Muscle of back (tissue), 3 donors: ENCODE measurements at regions not wholly inside any gene's neighbourhood (a gene's known extent, or its start where the extent isn't known, plus 50 kb on each side); places are given as distances from the start of the nearest gene placed in this dataset.

ENCODE experiments used
- DNase-seq, 3 donors: peaks; one replicate each; pipeline versions ENCODE4 v3.0.0 to v3.0.0-alpha.2; 2013

- peak in 2 of 3 donors; percentile 80 to 88 for DNase-seq
Measured at GRCh38 chr20:59403261-59403961, 103.0 kb downstream of the EDN3 start.

GRCh38 chr20:59403962-59404314, 103.5 kb downstream of the EDN3 start:
- no peak for DNase-seq

GRCh38 chr20:59404749-59405148, 104.3 kb downstream of the EDN3 start:
- DNase-seq: no peak

GRCh38 chr20:59405226-59406200, 105.1 kb downstream of the EDN3 start:
- DNase-seq: peak in 1 of 3 donors; percentile 85

- peak in 1 of 3 donors; percentile 75 for DNase-seq
Measured at GRCh38 chr20:59406446-59406845, 106.0 kb downstream of the EDN3 start.

- DNase-seq: peak in 1 of 3 donors; percentile 48
Measured at GRCh38 chr20:59411170-59411569, 110.8 kb downstream of the EDN3 start.

GRCh38 chr20:59411589-59411988, 111.2 kb downstream of the EDN3 start:
- DNase-seq: no peak

GRCh38 chr20:59412181-59412580, 111.8 kb downstream of the EDN3 start:
- DNase-seq: peak in 1 of 3 donors; percentile 72

GRCh38 chr20:59412875-59413284, 112.5 kb downstream of the EDN3 start:
- peak in 1 of 3 donors; percentile 35 for DNase-seq

GRCh38 chr20:59413326-59413865, 113.0 kb downstream of the EDN3 start:
- DNase-seq: no peak

GRCh38 chr20:59414936-59415623, 114.7 kb downstream of the EDN3 start:
- DNase-seq: peak in 1 of 3 donors; percentile 30

GRCh38 chr20:59416916-59417315, 116.5 kb downstream of the EDN3 start:
- no peak for DNase-seq

GRCh38 chr20:59421089-59421488, 120.7 kb downstream of the EDN3 start:
- no peak for DNase-seq

- no peak for DNase-seq
Measured at GRCh38 chr20:59421920-59422637, 121.7 kb downstream of the EDN3 start.

- peak in 1 of 3 donors; percentile 79 for DNase-seq
Measured at GRCh38 chr20:59422872-59423544, 122.6 kb downstream of the EDN3 start.

- no peak for DNase-seq
Measured at GRCh38 chr20:59424976-59425375, 124.6 kb downstream of the EDN3 start.

GRCh38 chr20:59425572-59425971, 125.2 kb downstream of the EDN3 start:
- no peak for DNase-seq

- no peak for DNase-seq
Measured at GRCh38 chr20:59428006-59428405, 127.6 kb downstream of the EDN3 start.

- no peak for DNase-seq
Measured at GRCh38 chr20:59428441-59429205, 128.2 kb downstream of the EDN3 start.

GRCh38 chr20:59429396-59429795, 129.0 kb downstream of the EDN3 start:
- no peak for DNase-seq
